Calu3 (cell line): ENCODE measurements at regions not wholly inside any gene's neighbourhood (a gene's known extent, or its start where the extent isn't known, plus 50 kb on each side); places are given as distances from the start of the nearest gene placed in this dataset.

Experiments used
- BruUV-seq: library from RNA; stranded (reverse); fragments of 400-500 nt; replicated peaks from 2 replicates; lab custom pipeline; 2021; lab: Mats Ljungman, UMichigan
- CTCF ChIA-PET: fragments of 300-600 bp; sonication (Branson Sonifier 250); formaldehyde crosslinking; loops from one replicate; lab custom pipeline; 2022; ENCODE audit warnings: antibody characterized with exemption; lab: Charles Lee
- DNase-seq: peaks from one replicate; pipeline ENCODE4 v3.0.0; 2022
- H3K27ac Mint-ChIP-seq: one replicate; pipeline ENCODE4 v1.8.0; 2022; ENCODE audit warnings: mixed read lengths; ENCODE audit not compliant: unreplicated experiment
- H3K27me3 Mint-ChIP-seq: one replicate; pipeline ENCODE4 v1.8.0; 2022; ENCODE audit warnings: mixed read lengths; ENCODE audit not compliant: unreplicated experiment
- H3K36me3 Mint-ChIP-seq: one replicate; pipeline ENCODE4 v1.8.0; 2022; ENCODE audit warnings: mild to moderate bottlenecking, moderate library complexity, mixed read lengths; ENCODE audit not compliant: insufficient read depth, unreplicated experiment
- H3K4me1 Mint-ChIP-seq: one replicate; pipeline ENCODE4 v1.8.0; 2022; ENCODE audit warnings: mild to moderate bottlenecking, low read depth, mixed read lengths; ENCODE audit not compliant: unreplicated experiment
- H3K4me3 Mint-ChIP-seq: one replicate; pipeline ENCODE4 v1.8.0; 2022; ENCODE audit warnings: mild to moderate bottlenecking, low read depth, moderate library complexity, mixed read lengths; ENCODE audit not compliant: unreplicated experiment
- H3K9me3 Mint-ChIP-seq: one replicate; pipeline ENCODE4 v1.8.0; 2022; ENCODE audit warnings: low read depth, mixed read lengths; ENCODE audit not compliant: unreplicated experiment
- CTCF ChIP-seq: fragments of 200-600 bp; IDR thresholded peaks from one replicate; pipeline ENCODE4 v1.8.0; 2022; ENCODE audit warnings: antibody characterized with exemption; ENCODE audit not compliant: unreplicated experiment
- intact Hi-C: fragments of 100-400 bp; cut with micrococcal nuclease; formaldehyde crosslinking; loops from one replicate; pipeline ENCODE4 v1.10.0; 2022; ENCODE audit not compliant: unreplicated experiment

GRCh38 chr3:182292591-182292990 is 500.7 kb upstream of the ATP11B start:
- CTCF ChIA-PET, result interaction anchor here (0.9 to 1.2 kb wide), 2 partner anchors 9 to 12 kb away, joined by 3 read pairs; no protein-coding TSS in a partner anchor
- no peaks in the 10 kb centered on the region for H3K9me3 Mint-ChIP-seq
- peaks cover 46% of the 10 kb centered on the region for H3K4me1 Mint-ChIP-seq
- H3K4me3 Mint-ChIP-seq, result no peak overlapping the region
- peak; percentile 30 for DNase-seq
- no peaks in the 10 kb centered on the region for H3K36me3 Mint-ChIP-seq
- H3K27ac Mint-ChIP-seq, result peak overlapping the region; percentile 0
- no peaks in the 10 kb centered on the region for H3K27me3 Mint-ChIP-seq
- intact Hi-C loops, result loop anchor here (5.0 kb wide), 1 partner anchor 315 kb away; no protein-coding TSS in a partner anchor
- TF ChIP-seq CTCF, result no peak
- BruUV-seq, result no TSS peak

- Mint-ChIP-seq H3K4me1 (peaks cover 46% of the 10 kb centered on the region), H3K27me3 (no peaks in the 10 kb centered on the region), H3K9me3 (no peaks in the 10 kb centered on the region), H3K4me3 (no peak overlapping the region), H3K36me3 (no peaks in the 10 kb centered on the region), H3K27ac (no peak overlapping the region)
- CTCF ChIA-PET, result interaction anchor here (0.6 to 1.1 kb wide), 2 partner anchors 15 to 1036 kb away, joined by 3 read pairs; no protein-coding TSS in a partner anchor
- intact Hi-C loops, result loop anchor here (5.0 kb wide), 1 partner anchor 313 kb away; no protein-coding TSS in a partner anchor
- no TSS peak for BruUV-seq
- DNase-seq, result no peak
- no peak for TF ChIP-seq CTCF
Observed at GRCh38 chr3:182294256-182294655, 499.0 kb upstream of the ATP11B start.

- no TSS peak for BruUV-seq
- Mint-ChIP-seq H3K4me1 (peaks cover 46% of the 10 kb centered on the region), H3K27ac (no peak overlapping the region), H3K27me3 (no peaks in the 10 kb centered on the region), H3K9me3 (no peaks in the 10 kb centered on the region), H3K36me3 (no peaks in the 10 kb centered on the region), H3K4me3 (no peak overlapping the region)
- DNase-seq, result no peak
- CTCF ChIA-PET, result interaction anchor here (1.1 kb wide), 1 partner anchor 16 kb away, joined by 3 read pairs; no protein-coding TSS in a partner anchor
- no peak for TF ChIP-seq CTCF
- intact Hi-C loops, result loop anchor here (5.0 kb wide), 1 partner anchor 313 kb away; no protein-coding TSS in a partner anchor
Observed at GRCh38 chr3:182294696-182295095, 498.6 kb upstream of the ATP11B start.

GRCh38 chr3:182300266-182300665 is 493.0 kb upstream of the ATP11B start:
- DNase-seq, result no peak
- Mint-ChIP-seq H3K36me3 (no peaks in the 10 kb centered on the region), H3K27me3 (no peaks in the 10 kb centered on the region), H3K9me3 (no peaks in the 10 kb centered on the region), H3K4me1 (peaks cover 26% of the 10 kb centered on the region), H3K4me3 (no peak overlapping the region), H3K27ac (no peak overlapping the region)
- TF ChIP-seq CTCF, result no peak
- CTCF ChIA-PET, result interaction anchor here (0.8 kb wide), 1 partner anchor 330 kb away, joined by 3 read pairs; no protein-coding TSS in a partner anchor
- no TSS peak for BruUV-seq
- intact Hi-C loops, result no loop called here
